Activated T-cell treated with anti-CD3 and anti-CD28 coated beads, Interleukin-2, amount 50 U/mL, for 1 hour (primary cell): ENCODE measurements at regions not wholly inside any gene's neighbourhood (a gene's known extent, or its start where the extent isn't known, plus 50 kb on each side); places are given as distances from the start of the nearest gene placed in this dataset.
"Not testable (repeated sequence)": the region's sequence is repeated elsewhere in the genome, so short reads cannot be mapped to it uniquely, and the experiment has no call there.

Experiments used
- DNase-seq: peaks from one replicate; pipeline ENCODE4 v3.0.0-alpha.2; 2020

DNA sequence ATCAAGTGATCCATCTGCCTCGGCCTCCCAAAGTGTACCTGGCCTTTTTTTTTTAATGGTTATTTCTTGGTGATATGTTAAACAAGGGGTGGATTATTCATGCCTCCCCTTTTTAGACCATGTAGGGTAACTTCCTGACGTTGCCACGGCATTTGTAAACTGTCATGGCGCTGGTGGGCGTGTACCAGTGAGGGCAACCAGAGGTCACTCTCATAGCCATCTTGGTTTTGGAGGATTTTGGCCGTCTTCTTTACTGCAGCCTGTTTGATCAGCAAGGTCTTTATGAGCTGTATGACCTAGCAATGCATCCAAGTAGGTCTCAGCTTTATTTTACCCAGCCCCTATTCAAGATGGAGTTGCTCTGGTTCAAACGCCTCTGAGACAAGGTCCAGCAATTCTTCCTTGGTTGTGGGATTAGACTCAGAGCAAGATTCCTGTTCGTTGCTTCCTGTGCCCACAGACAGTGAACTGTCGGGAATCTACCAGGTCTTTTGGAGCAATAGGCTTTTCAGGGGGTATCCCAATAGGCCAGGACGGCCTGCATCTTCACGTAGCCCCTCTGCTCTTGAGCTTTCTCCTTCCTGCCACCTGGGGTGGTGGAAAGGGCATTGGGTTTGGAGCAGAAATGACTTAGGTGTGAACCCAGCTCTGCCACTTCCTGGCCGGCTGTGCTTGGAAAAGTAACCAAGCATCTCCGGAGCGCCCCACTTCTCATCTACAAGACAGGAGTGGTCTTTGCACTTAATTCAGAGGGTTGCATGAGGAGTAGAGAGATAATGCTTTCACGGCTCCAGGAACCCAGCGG is 52.9 kb upstream of the SEC14L1 start:
- no peak for DNase-seq

- DNase-seq, result peak; percentile 80
These were observed 52.2 kb upstream of the SEC14L1 start for GRCh38 chr17:77088455-77089123.

GRCh38 chr17:77089124-77089490 is 51.7 kb upstream of the SEC14L1 start:
- no peak for DNase-seq

DNA sequence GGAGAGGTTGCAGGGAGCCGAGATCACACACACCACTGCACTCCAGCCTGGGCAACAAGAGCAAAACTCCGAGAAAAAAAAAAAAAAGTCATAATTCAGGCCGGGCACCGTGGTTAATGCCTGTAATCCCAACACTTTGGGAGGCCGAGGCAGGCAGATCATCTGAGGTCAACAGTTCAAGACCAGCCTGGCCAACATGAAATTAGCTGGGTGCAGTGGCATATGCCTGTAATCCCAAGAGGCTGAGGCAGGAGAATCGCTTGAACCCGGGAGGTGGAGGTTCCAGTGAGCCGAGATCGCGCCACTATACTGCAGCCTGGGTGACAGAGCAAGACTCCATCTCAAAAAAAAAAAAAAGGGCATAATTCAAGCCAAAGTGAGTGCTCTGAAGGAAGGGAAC is 50.8 kb upstream of the SEC14L1 start:
- DNase-seq, result not testable (repeated sequence)

DNA sequence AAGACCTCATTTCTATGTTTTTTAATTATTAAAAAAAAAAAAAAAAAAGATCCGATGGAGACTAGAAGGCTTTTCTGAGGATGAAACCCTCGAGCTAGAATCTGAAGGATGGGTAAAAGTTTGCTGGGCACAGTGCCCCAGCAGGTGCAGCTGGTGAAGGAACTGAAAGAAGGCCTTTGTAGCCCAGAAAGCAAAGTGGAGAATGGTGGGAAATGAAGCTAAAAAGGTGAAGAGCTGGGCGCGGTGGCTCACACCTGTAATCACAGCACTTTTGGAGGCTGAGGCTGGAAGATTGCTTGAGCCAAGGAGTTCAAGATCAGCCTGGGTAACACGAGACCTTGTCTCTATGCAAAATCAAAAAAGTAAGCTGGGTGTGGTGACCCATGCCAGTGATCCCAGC is 50.3 kb upstream of the SEC14L1 start:
- no peak for DNase-seq
